K562 (cell line): ENCODE measurements at regions not wholly inside any gene's neighbourhood (a gene's known extent, or its start where the extent isn't known, plus 50 kb on each side); places are given as distances from the start of the nearest gene placed in this dataset.

Source experiments
- DEAF1 ChIP-seq: fragments of 450-650 bp; formaldehyde crosslinking; IDR thresholded peaks from 2 replicates; pipeline ENCODE4 v1.4.0; 2020; ENCODE audit warnings: mild to moderate bottlenecking, moderate library complexity
- HMBOX1 ChIP-seq: sonication (generic); IDR thresholded peaks from 2 replicates; pipeline ENCODE4 v1.6.1; 2016
- KLF13 ChIP-seq: fragments of 450-650 bp; IDR thresholded peaks from 2 replicates; pipeline ENCODE4 v1.6.1; 2016; ENCODE audit warnings: missing genetic modification characterization, low read depth, mild to moderate bottlenecking, missing compliant biosample characterization, moderate library complexity, borderline replicate concordance
- MYC ChIP-seq, 2 experiments: fragments of 250-450 bp in 1 of 2; sonication (Bioruptor Pico) in 1 of 2; IDR thresholded peaks; 2 replicates each; pipeline versions ENCODE4 v1.5.1 to v1.6.1; 2012 to 2021; ENCODE audit warnings: low read depth in 2 of 2, borderline replicate concordance in 1 of 2, improper control_type of control experiment in 1 of 2, low read length in 1 of 2, mild to moderate bottlenecking in 1 of 2, moderate library complexity in 1 of 2
- RB1 ChIP-seq: fragments of 450-650 bp; IDR thresholded peaks from 2 replicates; pipeline ENCODE4 v1.6.1; 2017; ENCODE audit warnings: low read depth, mild to moderate bottlenecking
- RFX7 ChIP-seq: fragments of 250-450 bp; sonication (Bioruptor Pico); IDR thresholded peaks from 2 replicates; pipeline ENCODE4 v1.5.1; 2021; ENCODE audit warnings: mild to moderate bottlenecking
- TEAD1 ChIP-seq, 2 experiments: fragments of 450-650 bp in 1 of 2; sonication (generic) in 1 of 2; formaldehyde crosslinking; IDR thresholded peaks; 2 replicates each; pipeline versions ENCODE4 v1.4.0 to v1.8.0; 2020 to 2022; ENCODE audit warnings: mild to moderate bottlenecking in 2 of 2, missing genetic modification reagents in 1 of 2
- THAP12 ChIP-seq: fragments of 250-450 bp; sonication (Bioruptor Pico); IDR thresholded peaks from 2 replicates; pipeline ENCODE4 v1.9.0; 2021; ENCODE audit warnings: mild to moderate bottlenecking, inconsistent platforms
- THRAP3 ChIP-seq: fragments of 450-650 bp; IDR thresholded peaks from 2 replicates; pipeline ENCODE4 v1.6.1; 2016; ENCODE audit warnings: mild to moderate bottlenecking, inconsistent platforms, borderline replicate concordance
- XRCC5 ChIP-seq: fragments of 200-400 bp; formaldehyde crosslinking; IDR thresholded peaks from 2 replicates; pipeline ENCODE4 v1.6.1; 2017; ENCODE audit warnings: low read depth, mild to moderate bottlenecking, low read length
- ZNF232 ChIP-seq: sonication (generic); formaldehyde crosslinking; IDR thresholded peaks from 2 replicates; pipeline ENCODE4 v1.8.0; 2022; ENCODE audit warnings: mild to moderate bottlenecking, missing genetic modification reagents
- ZNF277 ChIP-seq: fragments of 250-450 bp; sonication (Bioruptor Pico); IDR thresholded peaks from 2 replicates; pipeline ENCODE4 v1.8.0; 2022; ENCODE audit warnings: inconsistent platforms, mild to moderate bottlenecking, moderate library complexity, borderline replicate concordance
- ZNF507 ChIP-seq: conservative IDR thresholded peaks from 2 replicates; pipeline ENCODE4 v1.6.1; 2017; ENCODE audit warnings: missing genetic modification characterization, missing compliant biosample characterization

- TF ChIP-seq DEAF1 (CRISPR knock-in tag) = peak; percentile 29; the same call in 1 of the 2 replicates
- TF ChIP-seq HMBOX1 = no peak
- TF ChIP-seq RFX7 (CRISPR knock-in tag) = no peak
- peak; percentile 85 for TF ChIP-seq KLF13 (tag)
- no peak for TF ChIP-seq MYC (IDR thresholded peaks at IDR 0.05; ENCODE audit: low read depth, low read length)
- peak; percentile 68; the same call in 1 of the 2 replicates for TF ChIP-seq MYC (CRISPR knock-in tag; IDR thresholded peaks at IDR 0.05; ENCODE audit: borderline replicate concordance, low read depth)
- TF ChIP-seq THRAP3 = no peak
- no peak for TF ChIP-seq RB1
- TF ChIP-seq XRCC5 = no peak
- no peak for TF ChIP-seq ZNF277 (CRISPR knock-in tag)
- peak in 1 of 2 experiments; percentile 84; a peak in 2 of 4 replicates for TF ChIP-seq TEAD1 (CRISPR knock-in tag; IDR thresholded peaks at IDR 0.05)
- TF ChIP-seq ZNF507 = peak; percentile 35; the same call in 1 of the 2 replicates
- no peak for TF ChIP-seq ZNF232 (CRISPR knock-in tag)
- TF ChIP-seq THAP12 = no peak
Observed at GRCh38 chr12:126953365-126953889, 1313.5 kb upstream of the TMEM132C start (continued).
